ENCODE measurements at regions not wholly inside any gene's neighbourhood (a gene's known extent, or its start where the extent isn't known, plus 50 kb on each side); places are given as distances from the start of the nearest gene placed in this dataset.

- H3K9me3 ChIP-seq (ENCODE audit: low read length) = no peaks in the 10 kb centered on the region
- no peak overlapping the region for H3K9ac ChIP-seq (ENCODE audit: low read length)
- H3K27ac ChIP-seq (ENCODE audit: low read depth, low read length) = no peak overlapping the region
- H3K4me3 ChIP-seq (ENCODE audit: low read depth in 1 of 2, low read length in 2 of 2) = peak overlapping the region; percentile 17 to 35
- peaks cover 3% of the 10 kb centered on the region for H3K4me1 ChIP-seq (ENCODE audit: insufficient read depth, low read length)
- H3K36me3 ChIP-seq (ENCODE audit: insufficient read depth, low read length) = no peaks in the 10 kb centered on the region
- H3K27me3 ChIP-seq (ENCODE audit: control insufficient read depth in 1 of 2, insufficient read depth in 2 of 2, low read length in 2 of 2) = no peaks in the 10 kb centered on the region
These were observed 271.8 kb upstream of the MTNR1B start for GRCh38 chr11:92697461-92698312.

GRCh38 chr11:92698742-92699141, 270.7 kb upstream of the MTNR1B start:
- Histone ChIP-seq H3K4me3 (ENCODE audit: low read depth in 1 of 2, low read length in 2 of 2) (no peak overlapping the region), H3K4me1 (ENCODE audit: insufficient read depth, low read length) (peaks cover 3% of the 10 kb centered on the region), H3K27ac (ENCODE audit: low read depth, low read length) (no peak overlapping the region), H3K9ac (ENCODE audit: low read length) (no peak overlapping the region), H3K27me3 (ENCODE audit: control insufficient read depth in 1 of 2, insufficient read depth in 2 of 2, low read length in 2 of 2) (no peaks in the 10 kb centered on the region), H3K36me3 (ENCODE audit: insufficient read depth, low read length) (no peaks in the 10 kb centered on the region), H3K9me3 (ENCODE audit: low read length) (no peaks in the 10 kb centered on the region)

GRCh38 chr11:92702037-92702804, 267.2 kb upstream of the MTNR1B start:
- Histone ChIP-seq H3K9ac (ENCODE audit: low read length) (no peak overlapping the region), H3K9me3 (ENCODE audit: low read length) (no peaks in the 10 kb centered on the region), H3K36me3 (ENCODE audit: insufficient read depth, low read length) (no peaks in the 10 kb centered on the region), H3K4me3 (ENCODE audit: low read depth in 1 of 2, low read length in 2 of 2) (no peak overlapping the region), H3K27ac (ENCODE audit: low read depth, low read length) (no peak overlapping the region), H3K4me1 (ENCODE audit: insufficient read depth, low read length) (peaks cover 11% of the 10 kb centered on the region), H3K27me3 (ENCODE audit: control insufficient read depth in 1 of 2, insufficient read depth in 2 of 2, low read length in 2 of 2) (no peaks in the 10 kb centered on the region)

- Histone ChIP-seq H3K4me1 (ENCODE audit: insufficient read depth, low read length) (peaks cover 18% of the 10 kb centered on the region), H3K27ac (ENCODE audit: low read depth, low read length) (no peak overlapping the region), H3K4me3 (ENCODE audit: low read depth in 1 of 2, low read length in 2 of 2) (no peak overlapping the region), H3K27me3 (ENCODE audit: control insufficient read depth in 1 of 2, insufficient read depth in 2 of 2, low read length in 2 of 2) (no peaks in the 10 kb centered on the region), H3K9me3 (ENCODE audit: low read length) (no peaks in the 10 kb centered on the region), H3K9ac (ENCODE audit: low read length) (no peak overlapping the region), H3K36me3 (ENCODE audit: insufficient read depth, low read length) (no peaks in the 10 kb centered on the region)
These were observed 266.5 kb upstream of the MTNR1B start for GRCh38 chr11:92702805-92703448.

- Histone ChIP-seq H3K27ac (ENCODE audit: low read depth, low read length) (no peak overlapping the region), H3K9me3 (ENCODE audit: low read length) (no peaks in the 10 kb centered on the region), H3K27me3 (ENCODE audit: control insufficient read depth in 1 of 2, insufficient read depth in 2 of 2, low read length in 2 of 2) (no peaks in the 10 kb centered on the region), H3K4me3 (ENCODE audit: low read depth in 1 of 2, low read length in 2 of 2) (no peak overlapping the region), H3K9ac (ENCODE audit: low read length) (no peak overlapping the region), H3K36me3 (ENCODE audit: insufficient read depth, low read length) (no peaks in the 10 kb centered on the region), H3K4me1 (ENCODE audit: insufficient read depth, low read length) (peaks cover 16% of the 10 kb centered on the region)
These were observed 266.0 kb upstream of the MTNR1B start for GRCh38 chr11:92703449-92703830.

- H3K4me1 ChIP-seq (ENCODE audit: insufficient read depth, low read length) = peaks cover 26% of the 10 kb centered on the region
- no peaks in the 10 kb centered on the region for H3K36me3 ChIP-seq (ENCODE audit: insufficient read depth, low read length)
- H3K4me3 ChIP-seq (ENCODE audit: low read depth in 1 of 2, low read length in 2 of 2) = no peak overlapping the region
- no peak overlapping the region for H3K27ac ChIP-seq (ENCODE audit: low read depth, low read length)
- no peak overlapping the region for H3K9ac ChIP-seq (ENCODE audit: low read length)
- no peaks in the 10 kb centered on the region for H3K9me3 ChIP-seq (ENCODE audit: low read length)
- H3K27me3 ChIP-seq (ENCODE audit: control insufficient read depth in 1 of 2, insufficient read depth in 2 of 2, low read length in 2 of 2) = no peaks in the 10 kb centered on the region
These were observed 262.3 kb upstream of the MTNR1B start for GRCh38 chr11:92707173-92707619.

GRCh38 chr11:92707665-92708064, 261.8 kb upstream of the MTNR1B start:
- Histone ChIP-seq H3K36me3 (ENCODE audit: insufficient read depth, low read length) (no peaks in the 10 kb centered on the region), H3K9me3 (ENCODE audit: low read length) (no peaks in the 10 kb centered on the region), H3K4me3 (ENCODE audit: low read depth in 1 of 2, low read length in 2 of 2) (no peak overlapping the region), H3K4me1 (ENCODE audit: insufficient read depth, low read length) (peaks cover 26% of the 10 kb centered on the region), H3K27ac (ENCODE audit: low read depth, low read length) (no peak overlapping the region), H3K9ac (ENCODE audit: low read length) (no peak overlapping the region), H3K27me3 (ENCODE audit: control insufficient read depth in 1 of 2, insufficient read depth in 2 of 2, low read length in 2 of 2) (no peaks in the 10 kb centered on the region)

GRCh38 chr11:92709329-92709728, 260.1 kb upstream of the MTNR1B start:
- Histone ChIP-seq H3K9me3 (ENCODE audit: low read length) (no peaks in the 10 kb centered on the region), H3K36me3 (ENCODE audit: insufficient read depth, low read length) (no peaks in the 10 kb centered on the region), H3K9ac (ENCODE audit: low read length) (no peak overlapping the region), H3K4me3 (ENCODE audit: low read depth in 1 of 2, low read length in 2 of 2) (no peak overlapping the region), H3K27me3 (ENCODE audit: control insufficient read depth in 1 of 2, insufficient read depth in 2 of 2, low read length in 2 of 2) (no peaks in the 10 kb centered on the region), H3K4me1 (ENCODE audit: insufficient read depth, low read length) (peaks cover 26% of the 10 kb centered on the region), H3K27ac (ENCODE audit: low read depth, low read length) (no peak overlapping the region)

- Histone ChIP-seq H3K4me3 (ENCODE audit: low read depth in 1 of 2, low read length in 2 of 2) (no peak overlapping the region), H3K27ac (ENCODE audit: low read depth, low read length) (no peak overlapping the region), H3K9me3 (ENCODE audit: low read length) (no peaks in the 10 kb centered on the region), H3K27me3 (ENCODE audit: control insufficient read depth in 1 of 2, insufficient read depth in 2 of 2, low read length in 2 of 2) (no peaks in the 10 kb centered on the region), H3K4me1 (ENCODE audit: insufficient read depth, low read length) (peaks cover 21% of the 10 kb centered on the region), H3K36me3 (ENCODE audit: insufficient read depth, low read length) (no peaks in the 10 kb centered on the region), H3K9ac (ENCODE audit: low read length) (no peak overlapping the region)
These were observed 257.5 kb upstream of the MTNR1B start for GRCh38 chr11:92711926-92712325.

- Histone ChIP-seq H3K9me3 (ENCODE audit: low read length) (no peaks in the 10 kb centered on the region), H3K4me1 (ENCODE audit: insufficient read depth, low read length) (peaks cover 10% of the 10 kb centered on the region), H3K27ac (ENCODE audit: low read depth, low read length) (no peak overlapping the region), H3K36me3 (ENCODE audit: insufficient read depth, low read length) (no peaks in the 10 kb centered on the region), H3K4me3 (ENCODE audit: low read depth in 1 of 2, low read length in 2 of 2) (no peak overlapping the region), H3K9ac (ENCODE audit: low read length) (no peak overlapping the region), H3K27me3 (ENCODE audit: control insufficient read depth in 1 of 2, insufficient read depth in 2 of 2, low read length in 2 of 2) (no peaks in the 10 kb centered on the region)
These were observed 255.3 kb upstream of the MTNR1B start for GRCh38 chr11:92714111-92714510.

GRCh38 chr11:92717240-92717639, 252.2 kb upstream of the MTNR1B start:
- H3K9me3 ChIP-seq (ENCODE audit: low read length) = no peaks in the 10 kb centered on the region
- H3K9ac ChIP-seq (ENCODE audit: low read length) = no peak overlapping the region
- H3K4me1 ChIP-seq (ENCODE audit: insufficient read depth, low read length) = no peaks in the 10 kb centered on the region
- H3K36me3 ChIP-seq (ENCODE audit: insufficient read depth, low read length) = no peaks in the 10 kb centered on the region
- no peaks in the 10 kb centered on the region for H3K27me3 ChIP-seq (ENCODE audit: control insufficient read depth in 1 of 2, insufficient read depth in 2 of 2, low read length in 2 of 2)
- H3K27ac ChIP-seq (ENCODE audit: low read depth, low read length) = no peak overlapping the region
- H3K4me3 ChIP-seq (ENCODE audit: low read depth in 1 of 2, low read length in 2 of 2) = no peak overlapping the region
